ENCODE measurements at regions not wholly inside any gene's neighbourhood (a gene's known extent, or its start where the extent isn't known, plus 50 kb on each side); places are given as distances from the start of the nearest gene placed in this dataset.

DNA sequence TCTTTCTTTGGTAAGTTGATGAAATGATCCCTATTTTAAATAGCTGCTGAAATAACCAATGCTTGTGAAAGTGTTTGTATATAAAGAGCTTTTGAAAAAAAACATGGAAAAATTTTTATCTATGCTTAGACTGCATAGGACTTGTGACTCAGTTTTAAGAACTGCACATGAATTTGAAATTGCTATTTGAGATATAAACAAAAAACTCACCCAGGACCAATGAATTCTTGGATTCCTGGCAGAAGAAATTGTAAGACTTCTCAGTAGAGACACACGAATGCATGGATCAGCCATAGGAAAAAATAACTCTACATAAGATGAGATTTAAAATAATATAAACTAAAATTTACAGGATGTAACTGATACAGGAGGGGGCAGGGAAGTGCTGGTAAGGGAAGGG is 278.8 kb upstream of the SORCS1 start:
- no peaks in the 10 kb centered on the region for H3K36me3 ChIP-seq (ENCODE audit: control insufficient read depth in 4 of 4, insufficient read depth in 3 of 4, low read depth in 1 of 4, low read length in 3 of 4)
- H3K9ac ChIP-seq (ENCODE audit: low read depth in 1 of 2, low read length in 2 of 2): no peak overlapping the region
- no peaks in the 10 kb centered on the region for H3K27me3 ChIP-seq (ENCODE audit: control insufficient read depth in 4 of 4, insufficient read depth in 4 of 4, low read length in 3 of 4)
- H3K4me3 ChIP-seq (ENCODE audit: low read depth in 1 of 3, low read length in 3 of 3): no peak overlapping the region
- H3K9me3 ChIP-seq (ENCODE audit: control insufficient read depth in 4 of 4, low read length in 3 of 4): peaks cover 0 to 3% (median 1%) of the 10 kb centered on the region in 4 donors
- H3K4me1 ChIP-seq (ENCODE audit: control insufficient read depth in 4 of 4, insufficient read depth in 4 of 4, low read length in 3 of 4): no peaks in the 10 kb centered on the region
- 0% methylated on average over 1 of the region's 1 CpG for WGBS
- no peak overlapping the region for H3K27ac ChIP-seq (ENCODE audit: low read depth in 1 of 2, low read length in 2 of 2)
- no peak for DNase-seq (ENCODE audit: low spot score)
- no peak for TF ChIP-seq GABPA (IDR thresholded peaks at IDR 0.05 in 1 of 2, conservative IDR thresholded peaks at IDR 0.05 in 1 of 2)
- TF ChIP-seq, protein P1, sequence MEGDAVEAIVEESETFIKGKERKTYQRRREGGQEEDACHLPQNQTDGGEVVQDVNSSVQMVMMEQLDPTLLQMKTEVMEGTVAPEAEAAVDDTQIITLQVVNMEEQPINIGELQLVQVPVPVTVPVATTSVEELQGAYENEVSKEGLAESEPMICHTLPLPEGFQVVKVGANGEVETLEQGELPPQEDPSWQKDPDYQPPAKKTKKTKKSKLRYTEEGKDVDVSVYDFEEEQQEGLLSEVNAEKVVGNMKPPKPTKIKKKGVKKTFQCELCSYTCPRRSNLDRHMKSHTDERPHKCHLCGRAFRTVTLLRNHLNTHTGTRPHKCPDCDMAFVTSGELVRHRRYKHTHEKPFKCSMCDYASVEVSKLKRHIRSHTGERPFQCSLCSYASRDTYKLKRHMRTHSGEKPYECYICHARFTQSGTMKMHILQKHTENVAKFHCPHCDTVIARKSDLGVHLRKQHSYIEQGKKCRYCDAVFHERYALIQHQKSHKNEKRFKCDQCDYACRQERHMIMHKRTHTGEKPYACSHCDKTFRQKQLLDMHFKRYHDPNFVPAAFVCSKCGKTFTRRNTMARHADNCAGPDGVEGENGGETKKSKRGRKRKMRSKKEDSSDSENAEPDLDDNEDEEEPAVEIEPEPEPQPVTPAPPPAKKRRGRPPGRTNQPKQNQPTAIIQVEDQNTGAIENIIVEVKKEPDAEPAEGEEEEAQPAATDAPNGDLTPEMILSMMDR (IDR thresholded peaks at IDR 0.05; ENCODE audit: low read depth, low read length, missing input control): no peak
- TF ChIP-seq NR2F2 (IDR thresholded peaks at IDR 0.05): no peak
- no peak for TF ChIP-seq FOXA1 (IDR thresholded peaks at IDR 0.05)
- TF ChIP-seq, protein P2, sequence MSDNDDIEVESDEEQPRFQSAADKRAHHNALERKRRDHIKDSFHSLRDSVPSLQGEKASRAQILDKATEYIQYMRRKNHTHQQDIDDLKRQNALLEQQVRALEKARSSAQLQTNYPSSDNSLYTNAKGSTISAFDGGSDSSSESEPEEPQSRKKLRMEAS (IDR thresholded peaks at IDR 0.05): no peak

DNA sequence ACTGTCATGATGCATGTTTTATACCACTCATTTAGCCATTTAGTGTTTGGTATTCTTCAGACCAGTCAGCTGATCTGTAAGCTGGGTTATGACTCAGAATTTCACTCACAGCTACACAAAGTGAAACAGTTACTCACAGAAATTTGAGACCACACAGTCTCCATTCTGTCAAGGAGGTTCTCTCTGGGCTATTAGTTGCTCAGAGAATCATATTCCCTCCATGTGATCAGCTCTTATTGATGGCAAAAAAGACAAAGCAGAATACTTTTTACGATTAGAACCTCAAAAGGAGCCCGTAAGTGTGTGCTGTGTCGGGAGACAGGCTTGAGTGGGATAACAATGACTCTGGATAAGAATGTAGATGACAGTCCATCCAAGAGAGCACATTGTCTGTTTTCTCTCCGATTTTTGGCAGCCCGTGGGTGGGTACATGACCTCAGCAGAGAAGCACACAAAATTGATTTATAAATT is 277.6 kb upstream of the SORCS1 start:
- WGBS: 72% methylated on average over 5 of the region's 5 CpGs
- H3K4me1 ChIP-seq (ENCODE audit: control insufficient read depth in 4 of 4, insufficient read depth in 4 of 4, low read length in 3 of 4): no peaks in the 10 kb centered on the region

DNA sequence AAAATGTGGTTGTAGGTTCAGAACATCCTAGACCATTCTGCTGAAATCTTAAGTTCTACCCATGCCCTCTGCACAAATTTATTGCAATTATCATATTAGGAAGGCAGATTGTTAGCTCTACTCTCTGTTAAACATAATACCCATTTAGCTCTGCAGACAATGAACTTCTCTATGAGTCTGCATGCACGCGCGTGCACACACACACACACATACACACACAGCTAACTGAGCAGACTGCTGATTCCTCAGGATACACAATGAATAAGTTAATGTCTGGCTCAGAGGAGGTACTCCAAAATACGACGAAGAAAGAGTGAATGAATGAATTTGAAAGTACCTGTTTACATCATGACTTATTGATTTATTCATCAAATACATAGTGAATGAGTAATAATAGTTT is 276.2 kb upstream of the SORCS1 start:
- 92% methylated on average over 5 of the region's 5 CpGs for WGBS
- Histone ChIP-seq H3K9ac (ENCODE audit: low read depth in 1 of 2, low read length in 2 of 2) (no peak overlapping the region), H3K9me3 (ENCODE audit: control insufficient read depth in 4 of 4, low read length in 3 of 4) (peaks cover 0 to 3% (median 1%) of the 10 kb centered on the region in 4 donors), H3K4me3 (ENCODE audit: low read depth in 1 of 3, low read length in 3 of 3) (no peak overlapping the region), H3K27me3 (ENCODE audit: control insufficient read depth in 4 of 4, insufficient read depth in 4 of 4, low read length in 3 of 4) (no peaks in the 10 kb centered on the region), H3K27ac (ENCODE audit: low read depth in 1 of 2, low read length in 2 of 2) (no peak overlapping the region), H3K36me3 (ENCODE audit: control insufficient read depth in 4 of 4, insufficient read depth in 3 of 4, low read depth in 1 of 4, low read length in 3 of 4) (no peaks in the 10 kb centered on the region), H3K4me1 (ENCODE audit: control insufficient read depth in 4 of 4, insufficient read depth in 4 of 4, low read length in 3 of 4) (no peaks in the 10 kb centered on the region)
- DNase-seq (ENCODE audit: low spot score): no peak
- TF ChIP-seq GABPA (IDR thresholded peaks at IDR 0.05 in 1 of 2, conservative IDR thresholded peaks at IDR 0.05 in 1 of 2) (no peak), RXRA (IDR thresholded peaks at IDR 0.05) (no peak), FOXA1 (IDR thresholded peaks at IDR 0.05) (no peak), HNF4A (conservative IDR thresholded peaks at IDR 0.05) (no peak), YY1 (IDR thresholded peaks at IDR 0.05) (no peak), NR2F2 (IDR thresholded peaks at IDR 0.05) (no peak), RAD21 (IDR thresholded peaks at IDR 0.05) (no peak), EGR1 (IDR thresholded peaks at IDR 0.05; ENCODE audit: low read depth in 2 of 2) (no peak), JUND (IDR thresholded peaks at IDR 0.05) (no peak), FOXA2 (IDR thresholded peaks at IDR 0.05) (no peak), HNF4G (IDR thresholded peaks at IDR 0.05) (no peak)
- TF ChIP-seq, protein P3, sequence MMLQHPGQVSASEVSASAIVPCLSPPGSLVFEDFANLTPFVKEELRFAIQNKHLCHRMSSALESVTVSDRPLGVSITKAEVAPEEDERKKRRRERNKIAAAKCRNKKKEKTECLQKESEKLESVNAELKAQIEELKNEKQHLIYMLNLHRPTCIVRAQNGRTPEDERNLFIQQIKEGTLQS (IDR thresholded peaks at IDR 0.05): no peak
- TF ChIP-seq, protein P1 (IDR thresholded peaks at IDR 0.05; ENCODE audit: low read depth, low read length, missing input control): no peak
- TF ChIP-seq, protein P2 (IDR thresholded peaks at IDR 0.05): no peak
- TF ChIP-seq, protein P4, sequence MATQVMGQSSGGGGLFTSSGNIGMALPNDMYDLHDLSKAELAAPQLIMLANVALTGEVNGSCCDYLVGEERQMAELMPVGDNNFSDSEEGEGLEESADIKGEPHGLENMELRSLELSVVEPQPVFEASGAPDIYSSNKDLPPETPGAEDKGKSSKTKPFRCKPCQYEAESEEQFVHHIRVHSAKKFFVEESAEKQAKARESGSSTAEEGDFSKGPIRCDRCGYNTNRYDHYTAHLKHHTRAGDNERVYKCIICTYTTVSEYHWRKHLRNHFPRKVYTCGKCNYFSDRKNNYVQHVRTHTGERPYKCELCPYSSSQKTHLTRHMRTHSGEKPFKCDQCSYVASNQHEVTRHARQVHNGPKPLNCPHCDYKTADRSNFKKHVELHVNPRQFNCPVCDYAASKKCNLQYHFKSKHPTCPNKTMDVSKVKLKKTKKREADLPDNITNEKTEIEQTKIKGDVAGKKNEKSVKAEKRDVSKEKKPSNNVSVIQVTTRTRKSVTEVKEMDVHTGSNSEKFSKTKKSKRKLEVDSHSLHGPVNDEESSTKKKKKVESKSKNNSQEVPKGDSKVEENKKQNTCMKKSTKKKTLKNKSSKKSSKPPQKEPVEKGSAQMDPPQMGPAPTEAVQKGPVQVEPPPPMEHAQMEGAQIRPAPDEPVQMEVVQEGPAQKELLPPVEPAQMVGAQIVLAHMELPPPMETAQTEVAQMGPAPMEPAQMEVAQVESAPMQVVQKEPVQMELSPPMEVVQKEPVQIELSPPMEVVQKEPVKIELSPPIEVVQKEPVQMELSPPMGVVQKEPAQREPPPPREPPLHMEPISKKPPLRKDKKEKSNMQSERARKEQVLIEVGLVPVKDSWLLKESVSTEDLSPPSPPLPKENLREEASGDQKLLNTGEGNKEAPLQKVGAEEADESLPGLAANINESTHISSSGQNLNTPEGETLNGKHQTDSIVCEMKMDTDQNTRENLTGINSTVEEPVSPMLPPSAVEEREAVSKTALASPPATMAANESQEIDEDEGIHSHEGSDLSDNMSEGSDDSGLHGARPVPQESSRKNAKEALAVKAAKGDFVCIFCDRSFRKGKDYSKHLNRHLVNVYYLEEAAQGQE (IDR thresholded peaks at IDR 0.05): no peak
- TF ChIP-seq, protein P5, sequence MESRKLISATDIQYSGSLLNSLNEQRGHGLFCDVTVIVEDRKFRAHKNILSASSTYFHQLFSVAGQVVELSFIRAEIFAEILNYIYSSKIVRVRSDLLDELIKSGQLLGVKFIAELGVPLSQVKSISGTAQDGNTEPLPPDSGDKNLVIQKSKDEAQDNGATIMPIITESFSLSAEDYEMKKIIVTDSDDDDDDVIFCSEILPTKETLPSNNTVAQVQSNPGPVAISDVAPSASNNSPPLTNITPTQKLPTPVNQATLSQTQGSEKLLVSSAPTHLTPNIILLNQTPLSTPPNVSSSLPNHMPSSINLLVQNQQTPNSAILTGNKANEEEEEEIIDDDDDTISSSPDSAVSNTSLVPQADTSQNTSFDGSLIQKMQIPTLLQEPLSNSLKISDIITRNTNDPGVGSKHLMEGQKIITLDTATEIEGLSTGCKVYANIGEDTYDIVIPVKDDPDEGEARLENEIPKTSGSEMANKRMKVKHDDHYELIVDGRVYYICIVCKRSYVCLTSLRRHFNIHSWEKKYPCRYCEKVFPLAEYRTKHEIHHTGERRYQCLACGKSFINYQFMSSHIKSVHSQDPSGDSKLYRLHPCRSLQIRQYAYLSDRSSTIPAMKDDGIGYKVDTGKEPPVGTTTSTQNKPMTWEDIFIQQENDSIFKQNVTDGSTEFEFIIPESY (IDR thresholded peaks at IDR 0.05): no peak

More for the DNA sequence above, 277.6 kb upstream of the SORCS1 start:
- Histone ChIP-seq H3K27ac (ENCODE audit: low read depth in 1 of 2, low read length in 2 of 2) (no peak overlapping the region), H3K27me3 (ENCODE audit: control insufficient read depth in 4 of 4, insufficient read depth in 4 of 4, low read length in 3 of 4) (no peaks in the 10 kb centered on the region), H3K9ac (ENCODE audit: low read depth in 1 of 2, low read length in 2 of 2) (no peak overlapping the region), H3K9me3 (ENCODE audit: control insufficient read depth in 4 of 4, low read length in 3 of 4) (peaks cover 0 to 3% (median 1%) of the 10 kb centered on the region in 4 donors), H3K4me3 (ENCODE audit: low read depth in 1 of 3, low read length in 3 of 3) (no peak overlapping the region), H3K36me3 (ENCODE audit: control insufficient read depth in 4 of 4, insufficient read depth in 3 of 4, low read depth in 1 of 4, low read length in 3 of 4) (no peaks in the 10 kb centered on the region)
- no peak for DNase-seq (ENCODE audit: low spot score)
- no peak for TF ChIP-seq HNF4A (conservative IDR thresholded peaks at IDR 0.05)
- no peak for TF ChIP-seq TAF1 (conservative IDR thresholded peaks at IDR 0.05)
- TF ChIP-seq SP1 (IDR thresholded peaks at IDR 0.05): no peak
- no peak for TF ChIP-seq HNF4G (IDR thresholded peaks at IDR 0.05)
- no peak for TF ChIP-seq YY1 (IDR thresholded peaks at IDR 0.05)
- no peak for TF ChIP-seq RXRA (IDR thresholded peaks at IDR 0.05)

Data from liver (tissue), 8 donors.